GM19043 (cell line): ENCODE measurements at regions not wholly inside any gene's neighbourhood (a gene's known extent, or its start where the extent isn't known, plus 50 kb on each side); places are given as distances from the start of the nearest gene placed in this dataset.

ENCODE experiments used
- ATAC-seq: cut with Tn5 transposase; IDR thresholded peaks from one replicate; pipeline ENCODE4 v1.9.1; 2021; ENCODE audit warnings: low read depth; ENCODE audit not compliant: unreplicated experiment

- peak; percentile 74 for ATAC-seq
These were observed 623.5 kb upstream of the TBL1XR1 start for GRCh38 chr3:177820683-177821316.

GRCh38 chr3:177822681-177823096 lies 625.4 kb upstream of the TBL1XR1 start:
- no peak for ATAC-seq

GRCh38 chr3:177823701-177824189 lies 626.5 kb upstream of the TBL1XR1 start:
- ATAC-seq = no peak

- no peak for ATAC-seq
These were observed 627.0 kb upstream of the TBL1XR1 start for GRCh38 chr3:177824190-177824786.

GRCh38 chr3:177824841-177825240 lies 627.6 kb upstream of the TBL1XR1 start:
- no peak for ATAC-seq

- no peak for ATAC-seq
These were observed 629.0 kb upstream of the TBL1XR1 start for GRCh38 chr3:177826253-177826652.

GRCh38 chr3:177827511-177828207 lies 630.4 kb upstream of the TBL1XR1 start:
- ATAC-seq = no peak

GRCh38 chr3:177828208-177828565 lies 630.9 kb upstream of the TBL1XR1 start:
- no peak for ATAC-seq

- ATAC-seq = no peak
These were observed 633.1 kb upstream of the TBL1XR1 start for GRCh38 chr3:177830411-177830849.

GRCh38 chr3:177831361-177831760 lies 634.1 kb upstream of the TBL1XR1 start:
- ATAC-seq = no peak

GRCh38 chr3:177832880-177833279 lies 635.6 kb upstream of the TBL1XR1 start:
- ATAC-seq = no peak

- ATAC-seq = no peak
These were observed 636.0 kb upstream of the TBL1XR1 start for GRCh38 chr3:177833332-177833731.

GRCh38 chr3:177835008-177835407 lies 637.7 kb upstream of the TBL1XR1 start:
- ATAC-seq = no peak

GRCh38 chr3:177835917-177836316 lies 638.6 kb upstream of the TBL1XR1 start:
- ATAC-seq = no peak

- ATAC-seq = no peak
These were observed 639.4 kb upstream of the TBL1XR1 start for GRCh38 chr3:177836671-177837070.

- ATAC-seq = no peak
These were observed 640.8 kb upstream of the TBL1XR1 start for GRCh38 chr3:177837951-177838655.

GRCh38 chr3:177838766-177839350 lies 641.6 kb upstream of the TBL1XR1 start:
- ATAC-seq = no peak

GRCh38 chr3:177842302-177842701 lies 645.0 kb upstream of the TBL1XR1 start:
- ATAC-seq = no peak

GRCh38 chr3:177842743-177843734 lies 645.8 kb upstream of the TBL1XR1 start:
- ATAC-seq = no peak
